ENCODE measurements at regions not wholly inside any gene's neighbourhood (a gene's known extent, or its start where the extent isn't known, plus 50 kb on each side); places are given as distances from the start of the nearest gene placed in this dataset.
"Not testable (repeated sequence)": the region's sequence is repeated elsewhere in the genome, so short reads cannot be mapped to it uniquely, and the experiment has no call there.

- DNase-seq, result no peak
Measured at GRCh38 chr5:60487885-60488442, 212.0 kb downstream of the DEPDC1B start.

- no peak for DNase-seq
Measured at GRCh38 chr5:60487476-60487875, 212.5 kb downstream of the DEPDC1B start.

DNA sequence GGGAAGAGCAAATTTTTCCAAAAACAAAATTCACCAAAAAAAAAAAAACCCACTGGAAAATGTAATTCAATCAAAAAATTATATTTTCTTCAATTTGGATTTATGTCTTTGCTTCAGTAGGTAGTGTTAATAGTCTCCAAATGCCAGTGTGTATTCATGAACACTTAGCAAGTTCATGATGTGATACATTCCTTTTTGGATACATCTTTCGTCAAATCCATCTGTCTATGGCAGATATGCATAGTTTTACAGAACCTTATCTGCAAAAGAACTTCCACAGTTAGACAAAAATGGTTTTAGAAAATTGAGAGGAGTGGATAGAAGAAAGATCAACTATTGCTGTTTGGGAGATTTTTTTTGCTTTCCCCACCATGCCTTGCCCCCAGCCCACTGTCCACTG lies 214.6 kb downstream of the DEPDC1B start:
- no peak for DNase-seq

DNA sequence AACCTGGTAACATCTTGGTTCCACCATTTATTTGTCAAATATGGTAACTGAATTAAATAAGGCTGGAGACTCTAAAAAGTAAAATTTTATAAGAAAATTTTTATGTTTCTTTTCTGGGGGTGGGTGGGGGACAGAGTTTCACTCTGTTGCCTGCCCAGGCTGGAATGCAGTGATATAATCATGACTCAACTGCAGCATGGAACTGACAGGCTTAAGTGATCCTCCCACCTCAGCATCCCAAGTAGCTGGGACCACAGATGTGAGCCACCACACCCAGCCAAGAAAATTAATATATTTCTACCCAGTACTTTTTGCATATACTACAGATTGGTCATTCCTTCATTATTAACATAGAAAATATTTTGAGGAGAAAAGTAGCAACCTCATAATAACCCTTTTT lies 216.9 kb downstream of the DEPDC1B start:
- no peak for DNase-seq

GRCh38 chr5:60482301-60482700 lies 217.7 kb downstream of the DEPDC1B start:
- no peak for DNase-seq

- no peak for DNase-seq
Measured at GRCh38 chr5:60479542-60479941, 220.4 kb downstream of the DEPDC1B start.

DNA sequence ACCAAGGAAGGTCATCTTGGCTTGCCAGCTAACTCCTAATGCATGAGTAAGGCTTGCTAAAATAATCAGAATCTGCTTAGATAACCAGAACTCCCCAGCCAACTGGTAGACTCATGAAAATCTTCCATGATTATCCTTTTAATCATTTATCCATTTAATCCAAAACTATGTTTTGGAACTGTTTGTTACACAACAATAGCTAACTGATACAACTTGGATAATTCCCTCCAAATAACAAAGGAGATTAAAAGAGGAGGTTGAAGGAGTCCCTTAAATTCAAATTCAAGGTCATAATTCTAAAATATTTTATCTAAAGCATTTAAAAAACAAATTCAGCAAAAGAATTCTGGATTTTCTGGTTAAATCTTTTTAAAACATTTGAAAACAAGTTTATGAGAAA lies 222.1 kb downstream of the DEPDC1B start:
- DNase-seq, result no peak

GRCh38 chr5:60473654-60474053 lies 226.3 kb downstream of the DEPDC1B start:
- DNase-seq, result no peak

- not testable (repeated sequence) for DNase-seq
Measured at GRCh38 chr5:60473027-60473426, 226.9 kb downstream of the DEPDC1B start.

DNA sequence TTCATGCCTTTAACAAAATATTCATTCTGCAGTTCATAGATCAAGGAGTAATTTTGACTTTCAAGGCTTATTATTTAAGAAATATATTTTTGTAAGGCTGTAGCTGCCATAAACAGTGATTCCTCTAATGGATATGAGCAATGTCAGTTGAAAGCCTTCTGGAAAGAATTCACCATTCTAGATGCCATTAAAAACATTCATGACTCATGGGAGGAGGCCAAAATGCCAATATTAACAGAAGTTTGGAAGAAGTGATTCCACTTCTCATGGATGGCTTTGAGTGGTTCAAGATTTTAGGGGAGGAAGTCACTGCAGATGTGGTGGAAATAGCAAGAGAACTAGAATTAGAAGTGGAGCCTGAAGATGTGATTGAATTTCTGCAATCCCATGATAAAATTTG lies 229.1 kb downstream of the DEPDC1B start:
- DNase-seq, result no peak

DNA sequence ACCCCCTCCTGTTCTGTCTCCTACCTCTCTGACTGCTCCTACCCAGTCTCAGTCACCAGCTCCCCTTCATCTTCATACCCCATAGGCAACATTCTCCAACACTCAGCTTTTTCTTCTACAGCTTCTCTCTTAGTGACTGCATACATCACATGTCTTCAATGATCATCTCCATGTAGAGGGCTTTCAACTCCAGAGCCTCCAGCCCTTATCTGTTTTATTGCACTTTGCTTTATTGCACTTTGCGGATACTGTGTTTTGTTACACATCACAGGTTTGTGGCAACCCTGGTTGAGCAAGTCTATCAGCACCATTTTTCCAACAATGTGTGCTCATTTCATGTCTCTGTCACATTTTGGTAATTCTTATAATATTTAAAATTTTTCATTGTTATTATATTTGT lies 230.7 kb downstream of the DEPDC1B start:
- DNase-seq, result no peak

GRCh38 chr5:60463179-60463868 lies 236.6 kb downstream of the DEPDC1B start:
- DNase-seq, result no peak

DNA sequence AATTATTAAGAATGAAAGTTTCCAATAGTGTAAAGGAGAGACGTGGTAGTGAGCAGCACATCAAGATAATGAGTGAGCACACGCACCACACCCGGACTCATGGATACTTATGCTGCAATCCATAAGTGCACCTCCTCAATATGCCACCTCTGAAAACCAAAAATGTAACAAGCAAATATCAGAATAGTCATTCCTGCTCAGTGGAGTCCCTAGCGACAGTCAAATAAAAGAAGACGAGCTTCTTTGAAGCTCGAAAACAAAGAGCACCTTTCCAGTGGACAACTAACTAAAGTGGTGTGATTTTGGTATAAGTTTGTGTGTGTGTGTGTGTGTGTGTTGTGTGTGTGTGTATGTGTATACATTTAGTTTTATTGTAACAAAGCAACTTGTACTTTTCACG lies 241.3 kb downstream of the DEPDC1B start:
- no peak for DNase-seq

- no peak for DNase-seq
Measured at GRCh38 chr5:60457233-60457632, 242.7 kb downstream of the DEPDC1B start.

- DNase-seq, result no peak
Measured at GRCh38 chr5:60455589-60455988, 244.4 kb downstream of the DEPDC1B start.

GRCh38 chr5:60454277-60454676 lies 245.7 kb downstream of the DEPDC1B start:
- DNase-seq, result not testable (repeated sequence)

GRCh38 chr5:60453186-60453976 lies 246.6 kb downstream of the DEPDC1B start:
- DNase-seq, result no peak

- DNase-seq, result no peak
Measured at GRCh38 chr5:60448600-60448999, 251.4 kb downstream of the DEPDC1B start.

DNA sequence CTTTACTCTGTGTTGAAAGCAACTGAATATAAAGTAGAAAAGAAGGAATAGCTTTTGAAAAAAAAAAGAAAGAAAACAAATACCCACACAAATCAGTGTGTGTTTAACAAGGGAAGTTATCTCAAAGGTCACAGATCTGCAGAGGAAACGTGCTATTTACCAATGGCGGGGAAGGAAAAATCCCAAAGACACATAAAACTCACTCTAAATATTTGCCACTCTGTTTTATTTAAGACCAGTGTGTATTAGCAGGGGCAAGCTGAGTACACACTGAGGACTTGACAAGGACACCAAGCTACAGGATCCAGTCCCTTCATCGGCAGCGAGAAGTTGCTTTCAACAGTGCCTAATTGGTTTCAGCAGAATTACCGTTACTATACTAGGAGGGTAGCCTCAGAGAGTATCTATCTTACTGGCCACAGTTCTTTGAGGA lies 252.5 kb downstream of the DEPDC1B start:
- no peak for DNase-seq

GRCh38 chr5:60446917-60447316 lies 253.0 kb downstream of the DEPDC1B start:
- DNase-seq, result no peak

DNA sequence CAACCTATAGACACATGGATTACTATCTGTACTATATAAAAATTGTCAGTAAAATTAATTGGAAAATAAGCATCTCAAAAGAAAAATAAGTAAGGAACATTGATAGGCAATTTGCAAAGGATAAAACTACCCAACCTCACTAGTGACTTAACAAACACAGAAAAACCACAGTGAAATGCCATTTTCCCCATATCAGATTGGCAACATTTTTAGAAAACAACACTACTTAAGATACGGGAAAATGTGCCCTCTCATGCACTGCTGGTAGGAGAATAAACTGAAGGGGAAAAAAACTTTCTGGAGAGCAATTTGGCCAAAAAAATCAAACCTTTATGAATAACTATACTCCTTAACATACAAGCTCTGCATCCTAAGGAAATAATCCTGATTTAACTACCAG lies 254.0 kb downstream of the DEPDC1B start:
- DNase-seq, result no peak

GRCh38 chr5:60445427-60445826 lies 254.5 kb downstream of the DEPDC1B start:
- no peak for DNase-seq

- DNase-seq, result no peak
Measured at GRCh38 chr5:60444661-60445360, 255.2 kb downstream of the DEPDC1B start.

- no peak for DNase-seq
Measured at GRCh38 chr5:60439552-60439951, 260.4 kb downstream of the DEPDC1B start.

Data from MV-4-11 (cell line).